ENCODE measurements at regions not wholly inside any gene's neighbourhood (a gene's known extent, or its start where the extent isn't known, plus 50 kb on each side); places are given as distances from the start of the nearest gene placed in this dataset.

DNA sequence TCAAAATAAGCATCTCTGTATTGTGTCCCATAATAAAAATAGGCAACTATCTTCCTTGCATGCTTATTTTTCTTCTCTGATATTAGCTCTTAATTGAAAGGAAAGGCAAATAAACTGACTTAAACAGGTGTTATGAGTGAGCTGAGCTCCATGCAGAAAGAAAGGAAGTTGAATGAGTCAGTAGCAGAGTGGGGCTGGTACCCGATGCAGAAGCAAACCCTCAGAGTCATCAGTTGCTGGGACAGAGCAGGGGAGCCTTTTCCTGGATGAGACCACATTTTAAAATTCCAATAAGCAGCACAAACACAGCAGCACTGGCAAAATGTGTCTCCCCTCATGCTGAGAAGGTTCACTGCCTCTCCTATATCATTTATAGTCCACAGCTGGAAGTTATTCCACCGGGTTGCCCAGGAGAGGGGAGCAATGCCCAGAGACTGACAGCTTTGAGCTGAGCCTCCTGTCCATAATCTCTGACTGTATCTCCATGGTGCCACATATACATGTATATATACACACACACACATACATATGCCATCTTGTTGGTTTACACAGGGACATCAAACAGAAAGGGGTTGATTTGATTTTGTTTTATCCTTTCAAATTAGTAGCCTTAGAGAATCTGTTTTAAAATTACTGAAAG lies 274.3 kb upstream of the PPARGC1A start:
- TF ChIP-seq, protein P1, sequence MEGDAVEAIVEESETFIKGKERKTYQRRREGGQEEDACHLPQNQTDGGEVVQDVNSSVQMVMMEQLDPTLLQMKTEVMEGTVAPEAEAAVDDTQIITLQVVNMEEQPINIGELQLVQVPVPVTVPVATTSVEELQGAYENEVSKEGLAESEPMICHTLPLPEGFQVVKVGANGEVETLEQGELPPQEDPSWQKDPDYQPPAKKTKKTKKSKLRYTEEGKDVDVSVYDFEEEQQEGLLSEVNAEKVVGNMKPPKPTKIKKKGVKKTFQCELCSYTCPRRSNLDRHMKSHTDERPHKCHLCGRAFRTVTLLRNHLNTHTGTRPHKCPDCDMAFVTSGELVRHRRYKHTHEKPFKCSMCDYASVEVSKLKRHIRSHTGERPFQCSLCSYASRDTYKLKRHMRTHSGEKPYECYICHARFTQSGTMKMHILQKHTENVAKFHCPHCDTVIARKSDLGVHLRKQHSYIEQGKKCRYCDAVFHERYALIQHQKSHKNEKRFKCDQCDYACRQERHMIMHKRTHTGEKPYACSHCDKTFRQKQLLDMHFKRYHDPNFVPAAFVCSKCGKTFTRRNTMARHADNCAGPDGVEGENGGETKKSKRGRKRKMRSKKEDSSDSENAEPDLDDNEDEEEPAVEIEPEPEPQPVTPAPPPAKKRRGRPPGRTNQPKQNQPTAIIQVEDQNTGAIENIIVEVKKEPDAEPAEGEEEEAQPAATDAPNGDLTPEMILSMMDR (IDR thresholded peaks at IDR 0.05; ENCODE audit: low read depth, low read length), result no peak
- peak; percentile 17 for DNase-seq (ENCODE audit: low read depth, low spot score)
- H3K4me3 ChIP-seq (ENCODE audit: low read depth, low read length), result no peak overlapping the region
- in situ Hi-C loops (cut with HindIII; ENCODE audit: low sequenced_read_pairs), result no loop called here

DNA sequence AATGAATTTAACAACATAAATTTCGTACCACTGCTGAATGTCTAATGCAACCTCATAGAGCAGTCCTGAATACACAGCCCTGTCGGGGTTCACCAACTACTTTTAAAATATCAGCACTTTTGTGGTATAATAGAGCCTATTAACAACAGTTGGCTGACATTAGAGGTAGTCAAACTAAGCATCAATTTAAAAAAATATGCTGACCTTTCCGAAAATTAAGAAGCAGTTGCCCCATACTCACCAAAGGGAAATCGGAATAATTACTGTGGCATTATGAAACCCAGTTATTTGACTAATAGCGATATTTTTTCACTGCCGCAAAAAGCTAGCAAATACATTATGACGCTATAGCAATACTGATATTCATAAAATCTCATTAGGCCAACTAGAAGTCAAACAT lies 273.5 kb upstream of the PPARGC1A start:
- TF ChIP-seq, protein P1 (IDR thresholded peaks at IDR 0.05; ENCODE audit: low read depth, low read length), result no peak
- no peak overlapping the region for H3K4me3 ChIP-seq (ENCODE audit: low read depth, low read length)
- in situ Hi-C loops (cut with HindIII; ENCODE audit: low sequenced_read_pairs), result no loop called here
- no peak for DNase-seq (ENCODE audit: low read depth, low spot score)

DNA sequence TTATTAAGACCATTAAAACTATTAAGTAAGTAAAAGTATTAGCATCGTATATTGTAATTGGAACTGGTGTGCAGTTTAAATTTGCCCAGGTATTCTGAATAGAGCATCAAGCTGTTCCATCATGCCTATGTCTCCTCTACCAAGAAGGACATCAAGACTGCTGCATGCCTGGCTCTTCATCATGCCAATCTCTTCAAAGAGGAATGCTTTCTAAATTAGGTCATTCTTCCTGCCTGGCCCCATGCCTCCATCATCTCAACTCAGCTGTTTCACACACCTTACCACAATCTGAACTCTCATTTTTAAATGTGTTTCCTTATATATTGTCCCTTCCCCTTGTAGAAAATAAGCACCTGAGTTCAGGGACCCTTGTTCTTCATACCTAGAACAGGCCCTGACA lies 270.5 kb upstream of the PPARGC1A start:
- no peak overlapping the region for H3K4me3 ChIP-seq (ENCODE audit: low read depth, low read length)
- DNase-seq (ENCODE audit: low read depth, low spot score), result no peak
- TF ChIP-seq, protein P1 (IDR thresholded peaks at IDR 0.05; ENCODE audit: low read depth, low read length), result no peak
- in situ Hi-C loops (cut with HindIII; ENCODE audit: low sequenced_read_pairs), result no loop called here

DNA sequence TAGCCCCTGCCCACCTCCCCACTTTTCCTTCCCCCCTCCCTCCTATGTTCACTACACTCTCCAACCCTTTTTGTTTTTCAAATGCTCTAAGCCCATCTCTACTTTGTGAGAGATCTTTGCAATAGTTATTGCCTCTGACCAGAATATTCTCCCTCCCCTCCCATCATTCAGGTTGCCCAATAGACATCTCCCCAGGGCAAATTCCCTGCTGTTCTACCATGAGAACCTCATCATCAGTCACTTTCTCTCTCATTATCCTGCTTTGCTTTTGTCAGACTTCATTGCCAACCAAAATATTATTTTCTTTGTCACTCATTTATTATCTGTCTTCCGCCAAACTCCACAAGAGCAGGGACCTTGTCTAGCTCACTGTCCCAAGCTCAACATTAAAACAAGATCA lies 268.2 kb upstream of the PPARGC1A start:
- in situ Hi-C loops (cut with HindIII; ENCODE audit: low sequenced_read_pairs), result no loop called here
- no peak for DNase-seq (ENCODE audit: low read depth, low spot score)

DNA sequence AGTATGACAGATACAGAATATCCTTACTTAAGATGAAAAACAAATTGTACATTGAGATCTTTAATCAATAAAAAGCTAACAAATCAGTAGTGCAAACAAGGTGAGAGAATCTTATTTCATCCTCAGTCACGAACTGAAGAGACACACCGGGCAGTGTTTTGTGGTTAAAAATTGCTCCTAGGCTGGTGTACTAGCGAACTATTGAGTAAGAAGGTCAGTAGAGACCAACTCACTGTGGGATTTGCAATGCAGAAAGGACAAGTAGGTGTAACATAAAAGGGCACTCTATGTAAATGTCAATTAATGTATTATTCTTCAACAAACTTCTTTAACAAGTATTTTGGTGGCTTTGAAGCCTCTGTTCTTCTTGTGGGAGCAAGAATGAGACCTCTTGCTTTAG lies 260.2 kb upstream of the PPARGC1A start:
- in situ Hi-C loops (cut with HindIII; ENCODE audit: low sequenced_read_pairs), result no loop called here
- no peak for DNase-seq (ENCODE audit: low read depth, low spot score)
- H3K4me3 ChIP-seq (ENCODE audit: low read depth, low read length), result no peak overlapping the region
- TF ChIP-seq, protein P1 (IDR thresholded peaks at IDR 0.05; ENCODE audit: low read depth, low read length), result no peak

More for the DNA sequence above, 268.2 kb upstream of the PPARGC1A start:
- H3K4me3 ChIP-seq (ENCODE audit: low read depth, low read length), result no peak overlapping the region
- TF ChIP-seq, protein P1 (IDR thresholded peaks at IDR 0.05; ENCODE audit: low read depth, low read length), result no peak

DNA sequence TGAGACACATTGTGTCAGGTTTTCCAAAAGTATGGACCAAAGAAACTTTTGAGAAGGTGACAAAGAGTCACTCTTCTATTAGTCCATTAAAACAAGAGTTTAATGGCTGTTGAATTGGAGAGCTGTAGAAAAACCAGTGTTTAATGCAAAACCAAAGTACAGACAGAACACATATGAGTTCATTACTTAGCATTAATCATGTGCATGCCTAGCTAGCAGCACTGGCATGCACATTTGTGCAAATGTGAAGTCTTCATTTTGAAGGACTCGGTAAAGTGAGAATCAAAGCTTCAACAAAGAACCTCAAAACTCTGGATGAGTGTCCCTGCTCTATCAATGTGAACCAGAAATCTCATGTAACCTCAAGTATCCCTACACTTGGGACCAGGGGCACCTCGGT lies 256.3 kb upstream of the PPARGC1A start:
- in situ Hi-C loops (cut with HindIII; ENCODE audit: low sequenced_read_pairs), result no loop called here
- TF ChIP-seq, protein P1 (IDR thresholded peaks at IDR 0.05; ENCODE audit: low read depth, low read length), result no peak
- no peak for DNase-seq (ENCODE audit: low read depth, low spot score)
- no peak overlapping the region for H3K4me3 ChIP-seq (ENCODE audit: low read depth, low read length)
